ENCODE measurements at regions not wholly inside any gene's neighbourhood (a gene's known extent, or its start where the extent isn't known, plus 50 kb on each side); places are given as distances from the start of the nearest gene placed in this dataset.

DNA sequence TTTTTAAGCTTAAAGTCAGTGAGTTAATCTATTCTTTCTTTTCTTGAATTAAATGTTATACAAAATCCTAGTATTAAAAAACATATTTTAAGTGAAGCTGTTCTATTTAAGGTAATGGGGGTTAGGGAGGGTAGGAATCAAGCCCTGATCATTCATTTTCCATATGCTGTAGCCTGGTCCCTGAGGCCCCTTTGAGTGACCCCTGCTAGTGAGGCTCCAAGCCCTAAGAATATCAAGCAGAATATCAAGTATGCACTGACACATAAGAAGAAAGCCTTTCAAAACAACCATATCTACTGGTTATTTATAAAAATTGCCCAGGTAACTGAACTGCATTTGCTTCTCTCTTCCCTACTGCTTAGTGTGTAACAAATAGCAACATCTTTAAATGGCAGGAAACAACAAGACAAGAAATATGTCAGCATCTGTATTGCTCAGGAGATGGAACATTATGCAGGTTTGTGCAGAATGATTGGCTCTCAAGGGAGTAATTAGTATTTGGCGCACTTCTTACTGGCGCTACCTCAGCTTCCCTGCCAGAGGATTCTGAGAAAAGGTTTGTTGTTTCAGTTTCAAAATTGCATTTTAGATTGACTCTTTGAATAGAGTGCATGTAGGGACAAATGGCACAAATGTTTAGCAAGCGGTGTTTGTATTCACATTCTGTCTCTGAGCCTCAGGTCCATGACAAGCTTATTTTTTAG, 223.0 kb downstream of the DUSP6 start:
- Mint-ChIP-seq H3K4me3 (no peak overlapping the region), H3K27ac (no peak overlapping the region), H3K27me3 (ENCODE audit: low read depth in 3 of 3) (peaks cover 0 to 2% (median 0%) of the 10 kb centered on the region in 3 donors), H3K36me3 (no peaks in the 10 kb centered on the region), H3K4me1 (peaks cover 2% of the 10 kb centered on the region), H3K9me3 (peaks cover 0 to 4% (median 0%) of the 10 kb centered on the region in 7 donors)
- Histone ChIP-seq H3K4me3 (replicated peaks in 1 of 3; ENCODE audit: low read depth in 2 of 3, low read length in 3 of 3) (no peak overlapping the region), H3K9me3 (replicated peaks in 1 of 2; ENCODE audit: control insufficient read depth in 1 of 2, insufficient read depth in 1 of 2, low read length in 2 of 2) (no peaks in the 10 kb centered on the region), H3K9ac (ENCODE audit: insufficient read depth, low read length, poor library complexity, severe bottlenecking) (no peak overlapping the region), H4K20me1 (ENCODE audit: insufficient read depth, low read length) (no peaks in the 10 kb centered on the region), H3K4me2 (replicated peaks; ENCODE audit: extremely low read depth, low read length, poor library complexity, severe bottlenecking) (no peak overlapping the region), H2AFZ (ENCODE audit: insufficient read depth, low read depth, low read length, poor library complexity, severe bottlenecking) (no peak overlapping the region), H3K27me3 (ENCODE audit: control insufficient read depth in 2 of 2, insufficient read depth in 2 of 2, low read length in 2 of 2) (no peaks in the 10 kb centered on the region), H3K79me2 (ENCODE audit: insufficient read depth, low read length) (no peaks in the 10 kb centered on the region), H3K36me3 (replicated peaks in 1 of 2; ENCODE audit: control insufficient read depth in 1 of 2, insufficient read depth in 2 of 2, low read length in 2 of 2) (no peaks in the 10 kb centered on the region), H3K27ac (ENCODE audit: low read depth in 1 of 2, low read length in 2 of 2) (no peak overlapping the region), H3K4me1 (ENCODE audit: control insufficient read depth in 1 of 2, insufficient read depth in 2 of 2, low read length in 2 of 2) (no peaks in the 10 kb centered on the region)
- TF ChIP-seq, protein P1, sequence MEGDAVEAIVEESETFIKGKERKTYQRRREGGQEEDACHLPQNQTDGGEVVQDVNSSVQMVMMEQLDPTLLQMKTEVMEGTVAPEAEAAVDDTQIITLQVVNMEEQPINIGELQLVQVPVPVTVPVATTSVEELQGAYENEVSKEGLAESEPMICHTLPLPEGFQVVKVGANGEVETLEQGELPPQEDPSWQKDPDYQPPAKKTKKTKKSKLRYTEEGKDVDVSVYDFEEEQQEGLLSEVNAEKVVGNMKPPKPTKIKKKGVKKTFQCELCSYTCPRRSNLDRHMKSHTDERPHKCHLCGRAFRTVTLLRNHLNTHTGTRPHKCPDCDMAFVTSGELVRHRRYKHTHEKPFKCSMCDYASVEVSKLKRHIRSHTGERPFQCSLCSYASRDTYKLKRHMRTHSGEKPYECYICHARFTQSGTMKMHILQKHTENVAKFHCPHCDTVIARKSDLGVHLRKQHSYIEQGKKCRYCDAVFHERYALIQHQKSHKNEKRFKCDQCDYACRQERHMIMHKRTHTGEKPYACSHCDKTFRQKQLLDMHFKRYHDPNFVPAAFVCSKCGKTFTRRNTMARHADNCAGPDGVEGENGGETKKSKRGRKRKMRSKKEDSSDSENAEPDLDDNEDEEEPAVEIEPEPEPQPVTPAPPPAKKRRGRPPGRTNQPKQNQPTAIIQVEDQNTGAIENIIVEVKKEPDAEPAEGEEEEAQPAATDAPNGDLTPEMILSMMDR (IDR thresholded peaks at IDR 0.05): no peak
- intact Hi-C loops (cut with micrococcal nuclease): no loop called here
- DNase-seq: no peak
- 100% methylated on average over 2 of the region's 3 CpGs for WGBS (ENCODE audit: insufficient coverage)

DNA sequence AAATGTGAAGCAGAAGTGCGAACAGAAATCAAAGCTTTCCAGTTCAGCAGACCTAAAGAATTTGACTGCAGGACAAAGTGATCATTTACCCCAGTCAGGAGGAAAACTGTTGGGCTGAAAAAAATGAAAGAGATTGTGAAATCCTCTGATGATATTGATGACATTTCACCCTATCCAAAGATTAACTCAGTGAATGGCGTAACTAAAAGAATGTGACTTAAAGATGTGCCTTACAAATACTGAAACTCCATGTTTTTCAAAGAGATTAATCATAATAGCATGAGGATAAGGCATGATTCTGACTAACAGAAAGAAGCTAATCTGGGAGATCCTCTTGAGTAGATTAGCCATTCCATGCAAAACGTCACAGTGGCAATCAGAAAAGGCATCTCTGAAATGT, 225.6 kb downstream of the DUSP6 start:
- 100% methylated on average over 1 of the region's 3 CpGs for WGBS (ENCODE audit: insufficient coverage)
- Histone ChIP-seq H3K27ac (ENCODE audit: low read depth in 1 of 2, low read length in 2 of 2) (no peak overlapping the region), H3K79me2 (ENCODE audit: insufficient read depth, low read length) (no peaks in the 10 kb centered on the region), H2AFZ (ENCODE audit: insufficient read depth, low read depth, low read length, poor library complexity, severe bottlenecking) (no peak overlapping the region), H3K4me3 (replicated peaks in 1 of 3; ENCODE audit: low read depth in 2 of 3, low read length in 3 of 3) (no peak overlapping the region), H3K9me3 (replicated peaks in 1 of 2; ENCODE audit: control insufficient read depth in 1 of 2, insufficient read depth in 1 of 2, low read length in 2 of 2) (no peaks in the 10 kb centered on the region), H3K4me1 (ENCODE audit: control insufficient read depth in 1 of 2, insufficient read depth in 2 of 2, low read length in 2 of 2) (no peaks in the 10 kb centered on the region), H4K20me1 (ENCODE audit: insufficient read depth, low read length) (no peaks in the 10 kb centered on the region), H3K9ac (ENCODE audit: insufficient read depth, low read length, poor library complexity, severe bottlenecking) (no peak overlapping the region), H3K4me2 (replicated peaks; ENCODE audit: extremely low read depth, low read length, poor library complexity, severe bottlenecking) (no peak overlapping the region), H3K27me3 (ENCODE audit: control insufficient read depth in 2 of 2, insufficient read depth in 2 of 2, low read length in 2 of 2) (no peaks in the 10 kb centered on the region), H3K36me3 (replicated peaks in 1 of 2; ENCODE audit: control insufficient read depth in 1 of 2, insufficient read depth in 2 of 2, low read length in 2 of 2) (no peaks in the 10 kb centered on the region)
- TF ChIP-seq, protein P1 (IDR thresholded peaks at IDR 0.05): no peak
- intact Hi-C loops (cut with micrococcal nuclease): no loop called here
- H3K4me3 Mint-ChIP-seq: no peak overlapping the region
- no peak overlapping the region for H3K27ac Mint-ChIP-seq
- peaks cover 0 to 3% (median 0%) of the 10 kb centered on the region in 3 donors for H3K27me3 Mint-ChIP-seq (ENCODE audit: low read depth in 3 of 3)
- peak in 1 of 3 donors; percentile 32 for DNase-seq
- H3K4me1 Mint-ChIP-seq: peaks cover 2% of the 10 kb centered on the region
- H3K36me3 Mint-ChIP-seq: no peaks in the 10 kb centered on the region
- H3K9me3 Mint-ChIP-seq: peaks cover 0 to 4% (median 0%) of the 10 kb centered on the region in 7 donors

Measured in CD14-positive monocyte (primary cell).